ENCODE measurements at regions not wholly inside any gene's neighbourhood (a gene's known extent, or its start where the extent isn't known, plus 50 kb on each side); places are given as distances from the start of the nearest gene placed in this dataset.

DNA sequence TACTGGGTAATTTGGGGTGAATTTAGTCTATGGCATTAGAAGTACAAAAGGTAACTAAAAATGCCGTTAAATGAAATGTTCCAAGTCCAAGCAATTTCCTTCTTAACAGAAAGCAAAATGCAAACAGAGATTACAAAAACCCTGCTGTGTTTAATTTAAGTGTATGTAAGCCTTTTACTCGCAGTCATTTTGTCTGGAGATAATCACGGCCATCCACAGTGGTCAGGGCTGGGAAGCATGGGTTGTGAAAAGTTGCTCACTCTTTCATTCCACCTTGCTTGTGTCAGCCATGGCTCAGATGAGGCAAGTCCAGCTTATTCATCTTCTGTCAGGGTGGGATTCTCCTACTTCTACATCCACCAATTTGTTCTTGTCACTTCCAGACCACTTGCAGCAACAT, 983.6 kb upstream of the ZEB2 start:
- H3K4me1 ChIP-seq (ENCODE audit: insufficient read depth, low read length) = no peaks in the 10 kb centered on the region
- no peaks in the 10 kb centered on the region; a peak in 1 of 7 replicates for H3K36me3 Mint-ChIP-seq (ENCODE audit: insufficient read depth in 1 of 3, low read depth in 3 of 3)
- WGBS (ENCODE audit: extremely low coverage, insufficient read length, low lambda C conversion rate) = no CpG with 5 or more reads among the region's 3 CpGs
- no peak overlapping the region for H3K9ac ChIP-seq (ENCODE audit: extremely low read depth, insufficient read length, low read length)
- no peak overlapping the region for H3K14ac ChIP-seq (ENCODE audit: insufficient read depth, low read length)
- H2BK120ac ChIP-seq (ENCODE audit: low read depth, low read length, poor library complexity, severe bottlenecking) = no peak overlapping the region
- no peak overlapping the region for H2BK5ac ChIP-seq (ENCODE audit: insufficient read length, low read length)
- no peaks in the 10 kb centered on the region for H3K27me3 ChIP-seq (ENCODE audit: insufficient read depth, low read length)
- no peak overlapping the region for H3K4me3 Mint-ChIP-seq
- H2BK12ac ChIP-seq (ENCODE audit: insufficient read length, low read depth, low read length) = no peak overlapping the region
- H4K8ac ChIP-seq (replicated peaks; ENCODE audit: insufficient read length, low read depth, low read length) = no peak overlapping the region
- H3K18ac ChIP-seq (ENCODE audit: insufficient read length, low read depth, low read length) = no peak overlapping the region
- no peaks in the 10 kb centered on the region for H3K9me3 ChIP-seq (ENCODE audit: control insufficient read depth, low read depth, low read length)
- H3K23me2 ChIP-seq (ENCODE audit: insufficient read length, low read depth, low read length, poor library complexity, severe bottlenecking) = no peaks in the 10 kb centered on the region
- no peak overlapping the region for H3K4ac ChIP-seq (ENCODE audit: low read depth, low read length)
- peaks cover 0 to 3% of the 10 kb centered on the region in 2 experiments; a peak in 3 of 5 replicates for H3K9me3 Mint-ChIP-seq
- no peaks in the 10 kb centered on the region for H3K79me2 ChIP-seq (ENCODE audit: insufficient read depth, low read length)
- H3K4me1 Mint-ChIP-seq = peaks cover 0 to 4% of the 10 kb centered on the region in 2 experiments; a peak in 1 of 4 replicates
- no peak overlapping the region for H3K4me2 ChIP-seq (ENCODE audit: insufficient read depth, insufficient read length, low read length)
- no peak overlapping the region for H3T11ph ChIP-seq (ENCODE audit: low read length)
- TF ChIP-seq, protein P1, sequence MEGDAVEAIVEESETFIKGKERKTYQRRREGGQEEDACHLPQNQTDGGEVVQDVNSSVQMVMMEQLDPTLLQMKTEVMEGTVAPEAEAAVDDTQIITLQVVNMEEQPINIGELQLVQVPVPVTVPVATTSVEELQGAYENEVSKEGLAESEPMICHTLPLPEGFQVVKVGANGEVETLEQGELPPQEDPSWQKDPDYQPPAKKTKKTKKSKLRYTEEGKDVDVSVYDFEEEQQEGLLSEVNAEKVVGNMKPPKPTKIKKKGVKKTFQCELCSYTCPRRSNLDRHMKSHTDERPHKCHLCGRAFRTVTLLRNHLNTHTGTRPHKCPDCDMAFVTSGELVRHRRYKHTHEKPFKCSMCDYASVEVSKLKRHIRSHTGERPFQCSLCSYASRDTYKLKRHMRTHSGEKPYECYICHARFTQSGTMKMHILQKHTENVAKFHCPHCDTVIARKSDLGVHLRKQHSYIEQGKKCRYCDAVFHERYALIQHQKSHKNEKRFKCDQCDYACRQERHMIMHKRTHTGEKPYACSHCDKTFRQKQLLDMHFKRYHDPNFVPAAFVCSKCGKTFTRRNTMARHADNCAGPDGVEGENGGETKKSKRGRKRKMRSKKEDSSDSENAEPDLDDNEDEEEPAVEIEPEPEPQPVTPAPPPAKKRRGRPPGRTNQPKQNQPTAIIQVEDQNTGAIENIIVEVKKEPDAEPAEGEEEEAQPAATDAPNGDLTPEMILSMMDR (conservative IDR thresholded peaks at IDR 0.05) = no peak
- no peak overlapping the region for H2BK15ac ChIP-seq (ENCODE audit: low read depth, low read length)
- H3K56ac ChIP-seq (ENCODE audit: insufficient read length, low read depth, low read length) = no peak overlapping the region
- DNase-seq = no peak
- no peaks in the 10 kb centered on the region for H3K79me1 ChIP-seq (ENCODE audit: insufficient read depth, low read depth, low read length, poor library complexity, severe bottlenecking)
- no peak overlapping the region for H2AFZ ChIP-seq (ENCODE audit: low read length)
- no peak overlapping the region for H4K5ac ChIP-seq (ENCODE audit: insufficient read length, low read depth, low read length)
- no peak overlapping the region for H2AK5ac ChIP-seq (ENCODE audit: insufficient read length, low read length)
- H2BK20ac ChIP-seq (ENCODE audit: low read depth, low read length, poor library complexity, severe bottlenecking) = no peak overlapping the region
- no peaks in the 10 kb centered on the region for H4K20me1 ChIP-seq (ENCODE audit: control insufficient read depth, insufficient read depth, insufficient read length)
- no peak overlapping the region for H3K27ac Mint-ChIP-seq
- no peak overlapping the region for H3K23ac ChIP-seq (ENCODE audit: insufficient read length, low read depth, low read length)
- no peak overlapping the region for H3K27ac ChIP-seq (ENCODE audit: insufficient read length, low read depth, low read length)
- no peaks in the 10 kb centered on the region for H3K27me3 Mint-ChIP-seq (ENCODE audit: low read depth)
- H4K91ac ChIP-seq (ENCODE audit: insufficient read length, low read depth, low read length) = no peak overlapping the region
